Neural crest cell (in vitro differentiated cells): ENCODE measurements at regions not wholly inside any gene's neighbourhood (a gene's known extent, or its start where the extent isn't known, plus 50 kb on each side); places are given as distances from the start of the nearest gene placed in this dataset.

Experiments used
- DNase-seq: peaks from one replicate; pipeline ENCODE4 v3.0.0; 2021; ENCODE audit warnings: low read depth, mixed read lengths, low spot score
- H3K27ac Mint-ChIP-seq: one replicate; pipeline ENCODE4 v1.8.0; 2021; ENCODE audit warnings: mild to moderate bottlenecking, mixed read lengths; ENCODE audit not compliant: unreplicated experiment
- H3K27me3 Mint-ChIP-seq: 2 replicates; pipeline ENCODE4 v1.8.0; 2021; ENCODE audit warnings: low read depth, mild to moderate bottlenecking, mixed read lengths
- H3K36me3 Mint-ChIP-seq: 2 replicates; pipeline ENCODE4 v1.8.0; 2021; ENCODE audit warnings: low read depth, mild to moderate bottlenecking, mixed read lengths
- H3K4me1 Mint-ChIP-seq: 2 replicates; pipeline ENCODE4 v1.8.0; 2021; ENCODE audit warnings: mixed read lengths
- H3K4me3 Mint-ChIP-seq: one replicate; pipeline ENCODE4 v1.8.0; 2021; ENCODE audit warnings: mild to moderate bottlenecking, mixed read lengths
- H3K9me3 Mint-ChIP-seq: 2 replicates; pipeline ENCODE4 v1.8.0; 2021; ENCODE audit warnings: mixed read lengths
- TF ChIP-seq, protein P1 (sequence below): fragments of 200-600 bp; sonication (generic); conservative IDR thresholded peaks from 2 replicates; pipeline ENCODE4 v1.5.0; 2021; ENCODE audit warnings: antibody characterized with exemption, mild to moderate bottlenecking

DNA sequence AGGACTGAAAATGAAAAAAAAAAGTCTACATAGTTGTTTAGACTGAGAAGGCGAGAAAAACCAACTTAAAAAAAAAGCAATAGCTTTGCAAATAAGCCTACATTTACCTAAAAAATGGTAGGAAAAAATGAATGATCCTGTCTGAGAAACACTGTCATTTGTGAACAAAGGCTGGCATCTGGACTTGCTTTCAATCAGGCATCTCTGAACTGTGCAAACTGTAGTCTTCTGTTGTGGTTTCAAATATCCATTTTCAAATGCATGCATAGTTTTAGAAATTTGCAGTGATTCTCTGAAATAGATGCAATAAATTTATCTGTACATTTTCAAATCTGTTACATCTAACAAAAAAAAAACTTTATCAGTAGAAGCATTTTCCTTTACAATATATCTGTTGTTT is 106.1 kb upstream of the LUZP2 start:
- no peaks in the 10 kb centered on the region for H3K4me1 Mint-ChIP-seq
- TF ChIP-seq, protein P1, sequence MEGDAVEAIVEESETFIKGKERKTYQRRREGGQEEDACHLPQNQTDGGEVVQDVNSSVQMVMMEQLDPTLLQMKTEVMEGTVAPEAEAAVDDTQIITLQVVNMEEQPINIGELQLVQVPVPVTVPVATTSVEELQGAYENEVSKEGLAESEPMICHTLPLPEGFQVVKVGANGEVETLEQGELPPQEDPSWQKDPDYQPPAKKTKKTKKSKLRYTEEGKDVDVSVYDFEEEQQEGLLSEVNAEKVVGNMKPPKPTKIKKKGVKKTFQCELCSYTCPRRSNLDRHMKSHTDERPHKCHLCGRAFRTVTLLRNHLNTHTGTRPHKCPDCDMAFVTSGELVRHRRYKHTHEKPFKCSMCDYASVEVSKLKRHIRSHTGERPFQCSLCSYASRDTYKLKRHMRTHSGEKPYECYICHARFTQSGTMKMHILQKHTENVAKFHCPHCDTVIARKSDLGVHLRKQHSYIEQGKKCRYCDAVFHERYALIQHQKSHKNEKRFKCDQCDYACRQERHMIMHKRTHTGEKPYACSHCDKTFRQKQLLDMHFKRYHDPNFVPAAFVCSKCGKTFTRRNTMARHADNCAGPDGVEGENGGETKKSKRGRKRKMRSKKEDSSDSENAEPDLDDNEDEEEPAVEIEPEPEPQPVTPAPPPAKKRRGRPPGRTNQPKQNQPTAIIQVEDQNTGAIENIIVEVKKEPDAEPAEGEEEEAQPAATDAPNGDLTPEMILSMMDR, result no peak
- H3K9me3 Mint-ChIP-seq, result no peaks in the 10 kb centered on the region
- H3K27ac Mint-ChIP-seq, result no peak overlapping the region
- no peaks in the 10 kb centered on the region for H3K36me3 Mint-ChIP-seq
- H3K27me3 Mint-ChIP-seq, result no peaks in the 10 kb centered on the region
- DNase-seq, result no peak
- no peak overlapping the region for H3K4me3 Mint-ChIP-seq

DNA sequence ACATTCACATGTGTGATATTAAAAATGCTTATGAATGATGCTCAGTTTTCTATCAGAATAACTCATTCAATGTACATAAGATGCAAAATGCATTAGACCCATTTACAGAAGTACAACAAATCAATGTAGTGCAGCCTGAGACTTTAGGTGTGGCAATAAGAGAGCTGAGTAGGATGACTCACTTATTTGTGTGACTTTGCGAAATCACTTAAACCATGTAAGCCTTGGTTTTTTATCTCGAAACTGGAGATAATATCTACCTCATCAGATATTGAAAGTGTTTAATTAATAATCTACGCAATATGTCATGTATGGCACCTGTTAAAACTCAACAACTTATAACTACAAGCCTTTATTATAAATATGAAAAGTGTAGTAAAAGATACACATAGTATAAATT is 105.7 kb upstream of the LUZP2 start:
- no peak overlapping the region for H3K27ac Mint-ChIP-seq
- TF ChIP-seq, protein P1, result no peak
- H3K4me3 Mint-ChIP-seq, result no peak overlapping the region
- H3K27me3 Mint-ChIP-seq, result no peaks in the 10 kb centered on the region
- no peaks in the 10 kb centered on the region for H3K9me3 Mint-ChIP-seq
- no peak for DNase-seq
- no peaks in the 10 kb centered on the region for H3K4me1 Mint-ChIP-seq
- no peaks in the 10 kb centered on the region for H3K36me3 Mint-ChIP-seq

DNA sequence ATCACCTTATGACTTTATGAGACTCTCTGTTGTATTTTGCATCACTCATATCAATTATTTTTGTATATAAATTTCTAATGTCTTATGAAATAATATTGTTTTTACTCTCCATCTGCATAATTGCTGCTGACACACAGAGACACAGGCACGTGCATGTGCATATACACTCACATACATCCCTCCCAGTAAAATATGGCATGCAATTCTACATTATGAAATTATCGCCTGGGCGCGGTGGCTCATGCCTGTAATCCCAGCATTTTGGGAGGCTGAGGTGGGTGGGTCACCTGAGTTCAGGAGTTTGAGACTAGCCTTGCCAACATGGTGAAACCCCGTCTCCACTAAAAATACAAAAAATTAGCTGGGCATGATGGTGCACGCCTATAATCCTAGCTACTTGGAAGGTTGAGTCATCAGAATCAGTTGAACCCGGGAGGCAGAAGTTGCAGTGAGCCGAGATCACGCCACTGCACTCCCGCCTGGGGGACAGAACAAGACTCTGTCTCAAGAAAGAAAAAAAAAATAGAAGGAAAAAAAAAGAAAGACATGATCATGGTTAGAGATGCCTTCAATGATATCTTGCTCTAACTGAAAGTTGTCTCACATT is 96.7 kb upstream of the LUZP2 start:
- peaks cover 14% of the 10 kb centered on the region for H3K4me1 Mint-ChIP-seq
- H3K27ac Mint-ChIP-seq, result no peak overlapping the region
- TF ChIP-seq, protein P1, result no peak
- no peaks in the 10 kb centered on the region for H3K27me3 Mint-ChIP-seq
- H3K9me3 Mint-ChIP-seq, result peaks cover 12% of the 10 kb centered on the region
- no peak overlapping the region for H3K4me3 Mint-ChIP-seq
- H3K36me3 Mint-ChIP-seq, result no peaks in the 10 kb centered on the region
- DNase-seq, result no peak

DNA sequence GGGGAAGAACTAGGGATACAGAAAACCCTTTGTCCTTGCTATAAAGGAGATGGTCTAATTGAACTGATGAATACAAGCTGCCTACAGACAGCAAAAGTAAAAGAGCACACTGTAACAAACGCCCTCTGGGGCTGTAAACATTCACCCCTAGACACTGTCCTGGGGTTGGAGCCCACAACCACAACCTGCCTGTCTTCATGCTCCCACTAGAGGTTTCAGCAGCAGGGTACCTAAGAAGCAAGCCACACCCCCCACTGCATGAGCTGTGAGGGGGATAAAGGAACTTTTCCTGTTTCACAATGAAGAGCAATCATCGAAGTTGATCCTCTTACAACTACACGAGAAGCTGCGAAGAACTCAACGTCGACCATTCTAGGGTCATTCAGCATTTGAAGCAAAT is 90.5 kb upstream of the LUZP2 start:
- DNase-seq, result no peak
- H3K4me3 Mint-ChIP-seq, result no peak overlapping the region
- H3K4me1 Mint-ChIP-seq, result peaks cover 12% of the 10 kb centered on the region
- peaks cover 2% of the 10 kb centered on the region for H3K9me3 Mint-ChIP-seq
- no peaks in the 10 kb centered on the region for H3K36me3 Mint-ChIP-seq
- H3K27ac Mint-ChIP-seq, result peak overlapping the region; percentile 57
- TF ChIP-seq, protein P1, result no peak
- H3K27me3 Mint-ChIP-seq, result no peaks in the 10 kb centered on the region

DNA sequence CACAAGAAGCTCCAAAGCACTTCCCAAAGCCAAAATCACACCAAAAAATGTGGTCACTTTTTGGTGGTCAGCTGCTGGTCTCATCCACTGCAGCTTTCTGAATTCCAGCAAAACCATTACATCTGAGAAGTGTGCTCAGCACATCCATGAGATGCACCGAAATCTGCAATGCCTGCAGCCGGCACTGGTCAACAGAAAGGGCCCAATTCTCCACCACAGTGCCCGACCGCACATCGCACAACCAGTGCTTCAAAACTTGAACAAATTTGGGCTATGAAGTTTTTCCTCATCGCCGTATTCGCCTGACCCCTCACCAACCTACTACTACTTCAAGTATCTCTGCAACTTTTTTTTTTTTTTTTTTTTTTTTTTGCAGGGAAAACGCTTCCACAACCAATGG is 89.9 kb upstream of the LUZP2 start:
- no peaks in the 10 kb centered on the region for H3K36me3 Mint-ChIP-seq
- H3K27me3 Mint-ChIP-seq, result no peaks in the 10 kb centered on the region
- TF ChIP-seq, protein P1, result no peak
- DNase-seq, result no peak
- peaks cover 12% of the 10 kb centered on the region for H3K4me1 Mint-ChIP-seq
- H3K4me3 Mint-ChIP-seq, result no peak overlapping the region
- peaks cover 1% of the 10 kb centered on the region for H3K9me3 Mint-ChIP-seq
- H3K27ac Mint-ChIP-seq, result no peak overlapping the region
